Adrenal gland (tissue), 9 donors: ENCODE measurements at regions not wholly inside any gene's neighbourhood (a gene's known extent, or its start where the extent isn't known, plus 50 kb on each side); places are given as distances from the start of the nearest gene placed in this dataset.

Experiments
- DNase-seq, 7 donors: peaks; one replicate each; pipeline ENCODE4 v3.0.0-alpha.2; 2019 to 2020
- H3K27ac ChIP-seq, 5 donors: fragments of 200-600 bp; sonication (generic) in 4 of 5; 1 replicate in 3 of 5; 2 replicates in 2 of 5; pipeline versions ENCODE4 v1.5.1 to v1.8.0; 2016 to 2020; ENCODE audit warnings: mild to moderate bottlenecking in 1 of 5
- H3K27me3 ChIP-seq: fragments of 200-600 bp; 2 replicates; pipeline ENCODE4 v1.8.0; 2021
- H3K36me3 ChIP-seq, 2 donors: fragments of 200-600 bp; replicated peaks in 1 of 2; 1 replicate in 1 of 2; 2 replicates in 1 of 2; pipeline versions ENCODE4 v1.5.1 to v1.8.0; 2018 to 2022
- H3K4me1 ChIP-seq, 2 donors: fragments of 200-600 bp; replicated peaks in 1 of 2; 1 replicate in 1 of 2; 2 replicates in 1 of 2; pipeline versions ENCODE4 v1.5.1 to v1.8.0; 2018 to 2021
- H3K4me3 ChIP-seq, 4 donors: fragments of 200-600 bp; sonication (generic) in 3 of 4; one replicate each; pipeline ENCODE4 v1.5.1; 2016 to 2018
- H3K9me3 ChIP-seq, 3 donors: fragments of 200-600 bp; sonication (generic) in 1 of 3; replicated peaks in 1 of 3; 1 replicate in 2 of 3; 2 replicates in 1 of 3; pipeline versions ENCODE4 v1.5.1 to v1.8.0; 2016 to 2021
- POLR2A ChIP-seq, 2 donors: fragments of 450-650 bp; IDR thresholded peaks; one replicate each; pipeline ENCODE4 v1.6.1; 2017; ENCODE audit warnings: antibody characterized with exemption in 2 of 2, mild to moderate bottlenecking in 2 of 2, moderate library complexity in 1 of 2
- WGBS, 4 donors: extraction: QIAGEN DNeasy Blood & Tissue Kit in 2 of 4; methylation state at CpG; one replicate each; pipeline versions ENCODE4 v1.1.5 to v1.1.7; 2013 to 2017; 5-methylcytosine and 5-hydroxymethylcytosine counted together
- intact Hi-C, 2 donors: fragments of 100-400 bp; cut with DNase I; formaldehyde crosslinking; loops; one replicate each; pipeline versions ENCODE4 v1.14.1 to v1.15.0; 2022 to 2023
- TF ChIP-seq, protein P1 (sequence below), 6 experiments: fragments of 450-650 bp in 4 of 6; fragments of 200-600 bp in 2 of 6; sonication (generic) in 1 of 6; IDR thresholded peaks; 1 replicate in 5 of 6; 2 replicates in 1 of 6; pipeline versions ENCODE4 v1.5.1 to v1.8.0; 2016 to 2021; ENCODE audit warnings: antibody characterized with exemption in 6 of 6, mild to moderate bottlenecking in 2 of 6, moderate library complexity in 1 of 6
- donor health status: healthy with polysubstance abuse.
- donor health status: Bipolar disorder and iron deficiency.
- donor health status: DM: yes; HTN: yes; CAD: no.
- donor health status: DM: no; HTN: no; CAD: no.
- donor health status: DM: no; HTN: no; CAD: no.

DNA sequence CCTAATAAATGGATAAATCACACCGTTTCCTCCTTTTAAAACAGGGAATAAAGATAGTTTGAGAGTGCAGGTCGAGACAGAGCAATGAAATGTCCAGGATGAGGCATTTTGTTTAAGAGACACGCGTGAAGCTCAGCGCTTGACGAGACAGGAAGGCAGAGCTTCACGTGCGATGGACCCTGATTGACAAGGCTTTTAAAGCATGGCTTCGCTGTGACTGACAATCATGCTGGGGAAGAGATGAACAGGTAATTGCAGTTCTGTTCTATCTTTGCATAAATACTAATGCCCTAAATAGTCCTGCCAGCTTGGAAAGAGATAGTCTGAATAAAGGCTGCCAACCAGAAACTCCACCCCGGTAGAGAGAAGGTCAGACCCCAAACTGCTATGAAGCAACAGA is 442.3 kb upstream of the PFKP start:
- WGBS, 4 donors = 82 to 86% (median 83%) methylated on average over 10 of the region's 10 CpGs
- DNase-seq = no peak
- Histone ChIP-seq H3K27ac (no peak overlapping the region), H3K4me1 (no peaks in the 10 kb centered on the region), H3K9me3 (no peaks in the 10 kb centered on the region), H3K4me3 (no peak overlapping the region), H3K27me3 (no peaks in the 10 kb centered on the region), H3K36me3 (no peaks in the 10 kb centered on the region)
- intact Hi-C loops = no loop called here
- TF ChIP-seq POLR2A (IDR thresholded peaks at IDR 0.05) = no peak
- TF ChIP-seq, protein P1, sequence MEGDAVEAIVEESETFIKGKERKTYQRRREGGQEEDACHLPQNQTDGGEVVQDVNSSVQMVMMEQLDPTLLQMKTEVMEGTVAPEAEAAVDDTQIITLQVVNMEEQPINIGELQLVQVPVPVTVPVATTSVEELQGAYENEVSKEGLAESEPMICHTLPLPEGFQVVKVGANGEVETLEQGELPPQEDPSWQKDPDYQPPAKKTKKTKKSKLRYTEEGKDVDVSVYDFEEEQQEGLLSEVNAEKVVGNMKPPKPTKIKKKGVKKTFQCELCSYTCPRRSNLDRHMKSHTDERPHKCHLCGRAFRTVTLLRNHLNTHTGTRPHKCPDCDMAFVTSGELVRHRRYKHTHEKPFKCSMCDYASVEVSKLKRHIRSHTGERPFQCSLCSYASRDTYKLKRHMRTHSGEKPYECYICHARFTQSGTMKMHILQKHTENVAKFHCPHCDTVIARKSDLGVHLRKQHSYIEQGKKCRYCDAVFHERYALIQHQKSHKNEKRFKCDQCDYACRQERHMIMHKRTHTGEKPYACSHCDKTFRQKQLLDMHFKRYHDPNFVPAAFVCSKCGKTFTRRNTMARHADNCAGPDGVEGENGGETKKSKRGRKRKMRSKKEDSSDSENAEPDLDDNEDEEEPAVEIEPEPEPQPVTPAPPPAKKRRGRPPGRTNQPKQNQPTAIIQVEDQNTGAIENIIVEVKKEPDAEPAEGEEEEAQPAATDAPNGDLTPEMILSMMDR (IDR thresholded peaks at IDR 0.05) = no peak

- TF ChIP-seq, protein P1 (IDR thresholded peaks at IDR 0.05) = no peak
- TF ChIP-seq POLR2A (IDR thresholded peaks at IDR 0.05) = no peak
- intact Hi-C loops = no loop called here
- WGBS, 4 donors = 80 to 93% (median 86%) methylated on average over 10 to 12 of the region's 12 CpGs
These were observed 443.6 kb upstream of the PFKP start for GRCh38 chr10:2623675-2624274.

DNA sequence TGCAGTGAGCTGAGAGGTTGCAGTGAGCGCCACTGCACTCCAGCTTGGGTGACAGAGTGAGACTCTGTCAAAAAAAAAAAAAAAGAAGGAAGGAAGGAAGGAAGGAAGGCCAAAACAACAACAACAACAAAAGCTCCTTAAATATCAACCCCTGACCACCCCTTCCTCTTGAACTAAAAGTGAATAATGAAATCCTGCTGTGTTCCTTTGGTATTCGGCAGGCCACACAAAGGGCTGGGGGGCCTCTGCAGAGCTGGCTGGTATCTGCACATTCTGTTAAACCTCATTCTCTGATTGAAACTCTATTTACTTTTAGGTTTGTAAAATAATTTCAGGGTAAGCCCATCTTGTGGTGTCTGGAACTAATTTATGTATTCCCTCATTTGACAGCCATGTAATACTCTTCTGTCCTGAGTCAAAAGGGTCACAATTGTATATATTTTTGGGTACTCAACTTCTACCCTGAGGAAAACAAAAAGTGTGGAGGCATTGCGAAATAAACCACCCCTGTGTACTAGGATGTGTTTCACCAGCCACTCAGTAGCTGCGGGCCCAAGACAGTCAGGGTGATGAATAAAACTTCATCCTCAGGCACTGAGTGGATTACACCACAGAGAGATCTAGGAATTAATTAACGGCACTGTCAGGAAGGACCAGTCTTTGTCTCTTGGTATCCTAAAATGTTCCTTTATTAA is 446.4 kb upstream of the PFKP start:
- intact Hi-C loops = no loop called here
- DNase-seq = no peak
- Histone ChIP-seq H3K4me1 (no peaks in the 10 kb centered on the region), H3K27ac (no peak overlapping the region), H3K27me3 (no peaks in the 10 kb centered on the region), H3K36me3 (no peaks in the 10 kb centered on the region), H3K9me3 (no peaks in the 10 kb centered on the region), H3K4me3 (no peak overlapping the region)
- TF ChIP-seq POLR2A (IDR thresholded peaks at IDR 0.05) = no peak
- TF ChIP-seq, protein P1 (IDR thresholded peaks at IDR 0.05) = no peak
- 72 to 82% (median 72%) methylated on average over 5 of the region's 5 CpGs for WGBS, 4 donors

More at GRCh38 chr10:2623675-2624274, 443.6 kb upstream of the PFKP start:
- Histone ChIP-seq H3K4me3 (no peak overlapping the region), H3K9me3 (no peaks in the 10 kb centered on the region), H3K36me3 (no peaks in the 10 kb centered on the region), H3K27me3 (no peaks in the 10 kb centered on the region), H3K27ac (no peak overlapping the region), H3K4me1 (no peaks in the 10 kb centered on the region)
- DNase-seq = no peak

DNA sequence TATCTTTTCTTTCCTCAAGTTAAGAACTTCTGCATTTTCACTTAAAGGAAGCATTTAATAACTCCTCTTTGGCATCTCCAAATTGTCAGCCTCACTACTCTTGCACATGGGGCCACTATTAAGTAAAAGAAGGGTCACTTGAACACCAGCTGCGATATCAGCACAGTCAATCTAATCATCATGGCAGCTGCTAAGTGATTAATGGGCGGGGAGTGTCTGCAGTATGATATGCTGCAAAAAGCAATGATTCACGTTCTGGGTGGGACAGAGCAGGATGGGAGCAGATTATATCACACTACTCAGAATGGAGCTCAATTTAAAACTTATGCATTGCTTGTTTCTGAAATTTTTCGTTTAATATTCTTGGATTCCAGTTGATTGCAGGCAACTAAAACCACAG is 447.4 kb upstream of the PFKP start:
- Histone ChIP-seq H3K9me3 (no peaks in the 10 kb centered on the region), H3K27ac (no peak overlapping the region), H3K4me1 (no peaks in the 10 kb centered on the region), H3K4me3 (no peak overlapping the region), H3K36me3 (no peaks in the 10 kb centered on the region), H3K27me3 (no peaks in the 10 kb centered on the region)
- WGBS, 4 donors = 36 to 47% (median 40%) methylated on average over 4 of the region's 4 CpGs
- no peak for DNase-seq
- intact Hi-C loops = no loop called here
- TF ChIP-seq, protein P1 (IDR thresholded peaks at IDR 0.05) = no peak
- no peak for TF ChIP-seq POLR2A (IDR thresholded peaks at IDR 0.05)
